SK-N-SH (cell line): ENCODE measurements at regions not wholly inside any gene's neighbourhood (a gene's known extent, or its start where the extent isn't known, plus 50 kb on each side); places are given as distances from the start of the nearest gene placed in this dataset.

Source experiments
- EZH2phosphoT487 ChIP-seq: fragments of 200-600 bp; sonication (generic); IDR thresholded peaks from 2 replicates; pipeline ENCODE4 v1.6.1; 2017; ENCODE audit warnings: low read depth, mixed run types, mild to moderate bottlenecking, antibody characterized with exemption, moderate library complexity, borderline replicate concordance
- FOXJ3 ChIP-seq: sonication (generic); formaldehyde crosslinking; IDR thresholded peaks from 2 replicates; pipeline ENCODE4 v1.5.1; 2020; ENCODE audit warnings: mild to moderate bottlenecking, missing genetic modification reagents
- FOXM1 ChIP-seq: IDR thresholded peaks from 2 replicates; pipeline ENCODE4 v1.4.0; 2012; ENCODE audit warnings: low read depth, mild to moderate bottlenecking
- POLR2AphosphoS5 ChIP-seq: IDR thresholded peaks from 2 replicates; pipeline ENCODE4 v1.6.1; 2012; ENCODE audit warnings: low read depth, low read length
- RFX5 ChIP-seq: IDR thresholded peaks from 2 replicates; pipeline ENCODE4 v1.6.1; 2012; ENCODE audit warnings: mild to moderate bottlenecking, improper control_type of control experiment, low read length
- RXRA ChIP-seq: IDR thresholded peaks from 2 replicates; pipeline ENCODE4 v1.4.0; 2012; ENCODE audit warnings: low read depth, mild to moderate bottlenecking, borderline replicate concordance
- SMC3 ChIP-seq: IDR thresholded peaks from 2 replicates; pipeline ENCODE4 v1.6.1; 2012; ENCODE audit warnings: low read depth, low read length, improper control_type of control experiment
- TEAD4 ChIP-seq: IDR thresholded peaks from 2 replicates; pipeline ENCODE4 v1.4.0; 2012; ENCODE audit warnings: mild to moderate bottlenecking, borderline replicate concordance; ENCODE audit not compliant: insufficient read depth
- USF2 ChIP-seq: fragments of 150-350 bp; IDR thresholded peaks from 2 replicates; pipeline ENCODE4 v1.6.1; 2017; ENCODE audit warnings: antibody characterized with exemption, low read length, low read depth, borderline replicate concordance
- YY1 ChIP-seq: IDR thresholded peaks from 2 replicates; pipeline ENCODE4 v1.4.0; 2012; ENCODE audit warnings: low read depth, mild to moderate bottlenecking

- TF ChIP-seq FOXM1 = no peak
- TF ChIP-seq TEAD4 = no peak
- no peak for TF ChIP-seq EZH2phosphoT487
- no peak for TF ChIP-seq RXRA
- no peak for TF ChIP-seq USF2
- no peak for TF ChIP-seq FOXJ3 (CRISPR knock-in tag)
- TF ChIP-seq SMC3 = no peak
- no peak for TF ChIP-seq RFX5
- TF ChIP-seq YY1 = no peak
- no peak for TF ChIP-seq POLR2AphosphoS5
- TF ChIP-seq, all 33 proteins: peak for 0
Observed at GRCh38 chr7:71077743-71078476, 54.0 kb upstream of the GALNT17 start (continued).
